Pancreas (tissue), 10 donors: ENCODE measurements at regions not wholly inside any gene's neighbourhood (a gene's known extent, or its start where the extent isn't known, plus 50 kb on each side); places are given as distances from the start of the nearest gene placed in this dataset.

Experiments
- ATAC-seq, 4 donors: fragments of 200-7000 bp; cut with Tn5 transposase; one replicate each; pipeline versions ENCODE4 v1.8.0 to v1.9.1; 2020; ENCODE audit warnings: mild to moderate bottlenecking in 4 of 4, moderate library complexity in 4 of 4
- DNase-seq, 6 donors: peaks; one replicate each; pipeline ENCODE4 v3.0.0-alpha.2; 2020
- FAIRE-seq: peaks from 2 replicates; lab custom pipeline; 2012; peaks lifted over from hg19 to GRCh38; lab: Jason Lieb, UNC
- H3K27ac ChIP-seq, 4 donors: fragments of 200-600 bp; sonication (generic); 1 replicate in 3 of 4; 2 replicates in 1 of 4; pipeline versions ENCODE4 v1.5.0 to v1.8.0; 2020
- H3K27me3 ChIP-seq, 4 donors: fragments of 200-600 bp; one replicate each; pipeline ENCODE4 v1.8.0; 2021
- H3K36me3 ChIP-seq, 3 donors: fragments of 200-600 bp; sonication (generic) in 1 of 3; one replicate each; pipeline versions ENCODE4 v1.5.0 to v1.8.0; 2020 to 2021
- H3K4me1 ChIP-seq, 3 donors: fragments of 200-600 bp; one replicate each; pipeline ENCODE4 v1.8.0; 2021
- H3K4me3 ChIP-seq, 4 donors: fragments of 200-600 bp; sonication (generic) in 2 of 4; one replicate each; pipeline versions ENCODE4 v1.5.0 to v1.8.0; 2020 to 2021
- H3K9me3 ChIP-seq, 4 donors: fragments of 200-600 bp; one replicate each; pipeline ENCODE4 v1.8.0; 2021
- WGBS, 2 donors: extraction: QIAGEN DNeasy Blood & Tissue Kit; methylation state at CpG; one replicate each; pipeline ENCODE4 v1.1.7; 2013; 5-methylcytosine and 5-hydroxymethylcytosine counted together
- intact Hi-C, 3 donors: fragments of 100-400 bp; cut with DNase I; formaldehyde crosslinking; loops; one replicate each; pipeline versions ENCODE4 v1.11.1 to v1.14.2; 2022
- TF ChIP-seq, protein P1 (sequence below), 4 donors: fragments of 200-600 bp; sonication (generic) in 3 of 4; IDR thresholded peaks; one replicate each; pipeline versions ENCODE4 v1.5.0 to v1.8.0; 2021; ENCODE audit warnings: antibody characterized with exemption in 4 of 4
- donor health status: healthy with polysubstance abuse.
- donor health status: DM: no; HTN: no; CAD: no; lungs with moderate emphysema.
- donor health status: DM: no; HTN: no; CAD: no.
- donor health status: control.
- donor health status: control.
- donor health status: Bipolar disorder and iron deficiency.
- donor health status: DM: yes; HTN: yes; CAD: no.
- donor health status: DM: no; HTN: no; CAD: no.
- donor health status: DM: no; HTN: no; CAD: no.
- donor health status: DM: yes; HTN: yes; CAD: no.

DNA sequence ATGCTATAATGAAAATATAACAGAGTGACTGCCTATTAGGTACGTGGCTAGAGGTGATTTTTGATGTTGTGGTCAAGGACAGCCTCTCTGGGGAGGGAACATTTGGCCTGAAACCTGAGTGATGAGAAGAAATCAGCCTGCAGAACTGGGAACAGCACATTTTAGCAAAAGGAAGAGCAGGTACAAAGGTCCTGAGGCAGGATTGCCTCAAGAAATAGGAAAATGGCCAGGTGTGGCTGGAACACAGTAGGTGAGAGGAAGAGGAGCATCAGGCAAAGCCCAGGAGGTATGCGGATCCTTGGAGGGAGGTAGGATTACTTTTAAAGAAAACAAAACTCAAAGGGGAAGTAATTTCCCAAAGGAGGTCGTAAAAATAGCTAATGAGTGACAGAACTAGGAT is 582.9 kb downstream of the MED13L start:
- TF ChIP-seq, protein P1, sequence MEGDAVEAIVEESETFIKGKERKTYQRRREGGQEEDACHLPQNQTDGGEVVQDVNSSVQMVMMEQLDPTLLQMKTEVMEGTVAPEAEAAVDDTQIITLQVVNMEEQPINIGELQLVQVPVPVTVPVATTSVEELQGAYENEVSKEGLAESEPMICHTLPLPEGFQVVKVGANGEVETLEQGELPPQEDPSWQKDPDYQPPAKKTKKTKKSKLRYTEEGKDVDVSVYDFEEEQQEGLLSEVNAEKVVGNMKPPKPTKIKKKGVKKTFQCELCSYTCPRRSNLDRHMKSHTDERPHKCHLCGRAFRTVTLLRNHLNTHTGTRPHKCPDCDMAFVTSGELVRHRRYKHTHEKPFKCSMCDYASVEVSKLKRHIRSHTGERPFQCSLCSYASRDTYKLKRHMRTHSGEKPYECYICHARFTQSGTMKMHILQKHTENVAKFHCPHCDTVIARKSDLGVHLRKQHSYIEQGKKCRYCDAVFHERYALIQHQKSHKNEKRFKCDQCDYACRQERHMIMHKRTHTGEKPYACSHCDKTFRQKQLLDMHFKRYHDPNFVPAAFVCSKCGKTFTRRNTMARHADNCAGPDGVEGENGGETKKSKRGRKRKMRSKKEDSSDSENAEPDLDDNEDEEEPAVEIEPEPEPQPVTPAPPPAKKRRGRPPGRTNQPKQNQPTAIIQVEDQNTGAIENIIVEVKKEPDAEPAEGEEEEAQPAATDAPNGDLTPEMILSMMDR (IDR thresholded peaks at IDR 0.05) = no peak
- Histone ChIP-seq H3K27ac (no peak overlapping the region), H3K9me3 (no peaks in the 10 kb centered on the region), H3K4me1 (no peaks in the 10 kb centered on the region), H3K4me3 (no peak overlapping the region), H3K27me3 (no peaks in the 10 kb centered on the region), H3K36me3 (no peaks in the 10 kb centered on the region)
- WGBS, 2 donors = 63 to 67% methylated on average over 3 of the region's 3 CpGs
- no peak for ATAC-seq
- no peak for DNase-seq
- intact Hi-C loops = no loop called here
- FAIRE-seq = no peak

DNA sequence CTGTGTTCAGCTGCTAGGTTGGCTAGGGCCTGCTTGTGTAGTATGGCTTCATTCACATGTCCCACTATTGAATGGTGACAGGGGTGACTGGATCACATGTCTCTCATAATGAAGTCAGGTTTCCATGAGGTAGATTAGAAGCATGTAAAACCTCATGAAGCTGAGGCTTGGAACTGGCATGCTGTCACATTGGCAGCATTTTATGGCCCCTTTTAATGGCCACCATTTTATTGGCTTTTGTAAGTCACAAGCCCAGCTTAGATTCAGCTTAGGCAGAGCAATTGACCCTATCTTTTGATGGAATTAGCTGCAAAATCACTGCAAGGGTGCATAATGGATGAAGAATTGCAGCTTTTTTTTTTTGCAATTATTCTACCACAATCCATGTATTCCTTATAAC is 583.5 kb downstream of the MED13L start:
- intact Hi-C loops = no loop called here

DNA sequence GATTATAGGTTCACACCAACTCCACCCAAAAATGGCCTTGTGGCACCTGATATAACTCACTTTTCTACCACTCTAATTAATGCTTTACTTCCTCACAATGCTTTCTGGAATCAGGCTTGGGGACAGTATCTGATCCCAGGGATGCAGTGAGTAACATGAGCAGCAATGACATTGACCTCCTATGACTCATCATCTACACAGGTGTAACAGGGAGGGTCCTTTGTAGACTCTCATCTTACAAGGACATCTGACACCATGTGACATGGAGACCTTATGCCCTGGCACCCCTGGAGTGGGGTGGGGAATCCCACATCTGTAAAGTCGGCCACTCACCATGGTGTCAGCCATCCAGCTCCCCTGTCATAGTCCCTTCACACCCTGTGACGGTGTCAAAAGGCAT is 586.4 kb downstream of the MED13L start:
- intact Hi-C loops = no loop called here
- 64 to 68% methylated on average over 2 of the region's 2 CpGs for WGBS, 2 donors
- no peak for FAIRE-seq
- H3K4me3 ChIP-seq = no peak overlapping the region
- H3K36me3 ChIP-seq = no peaks in the 10 kb centered on the region
- H3K27ac ChIP-seq = no peak overlapping the region
- TF ChIP-seq, protein P1 (IDR thresholded peaks at IDR 0.05) = no peak
- no peaks in the 10 kb centered on the region for H3K4me1 ChIP-seq
- no peaks in the 10 kb centered on the region for H3K9me3 ChIP-seq
- no peaks in the 10 kb centered on the region for H3K27me3 ChIP-seq
- no peak for ATAC-seq
- DNase-seq = no peak

More for the DNA sequence above, 583.5 kb downstream of the MED13L start:
- H3K27ac ChIP-seq = no peak overlapping the region
- no peaks in the 10 kb centered on the region for H3K9me3 ChIP-seq
- FAIRE-seq (no peak), DNase-seq (no peak), ATAC-seq (no peak)
- H3K36me3 ChIP-seq = no peaks in the 10 kb centered on the region
- H3K27me3 ChIP-seq = no peaks in the 10 kb centered on the region
- no peaks in the 10 kb centered on the region for H3K4me1 ChIP-seq
- TF ChIP-seq, protein P1 (IDR thresholded peaks at IDR 0.05) = no peak
- H3K4me3 ChIP-seq = no peak overlapping the region

DNA sequence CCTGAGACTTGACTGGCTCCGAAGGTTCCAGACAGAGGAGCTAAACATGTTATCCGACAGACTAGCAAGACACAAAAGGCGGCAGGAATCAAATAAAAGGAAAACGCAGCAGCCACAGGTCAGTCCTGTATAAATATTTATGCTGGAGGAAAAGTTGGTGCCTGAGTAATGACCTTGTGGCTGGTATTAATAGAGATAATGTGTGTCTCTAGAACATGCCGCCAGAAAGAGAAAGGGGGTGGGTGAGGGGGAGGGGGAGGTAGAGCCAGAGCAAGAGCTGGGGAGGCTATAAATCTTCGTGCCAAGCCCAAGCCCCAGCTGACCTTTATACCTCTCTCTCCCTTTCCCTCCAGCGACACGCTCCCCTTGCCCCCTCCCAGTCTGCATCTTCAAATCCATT is 590.4 kb downstream of the MED13L start:
- no peak overlapping the region for H3K27ac ChIP-seq
- intact Hi-C loops = no loop called here

DNA sequence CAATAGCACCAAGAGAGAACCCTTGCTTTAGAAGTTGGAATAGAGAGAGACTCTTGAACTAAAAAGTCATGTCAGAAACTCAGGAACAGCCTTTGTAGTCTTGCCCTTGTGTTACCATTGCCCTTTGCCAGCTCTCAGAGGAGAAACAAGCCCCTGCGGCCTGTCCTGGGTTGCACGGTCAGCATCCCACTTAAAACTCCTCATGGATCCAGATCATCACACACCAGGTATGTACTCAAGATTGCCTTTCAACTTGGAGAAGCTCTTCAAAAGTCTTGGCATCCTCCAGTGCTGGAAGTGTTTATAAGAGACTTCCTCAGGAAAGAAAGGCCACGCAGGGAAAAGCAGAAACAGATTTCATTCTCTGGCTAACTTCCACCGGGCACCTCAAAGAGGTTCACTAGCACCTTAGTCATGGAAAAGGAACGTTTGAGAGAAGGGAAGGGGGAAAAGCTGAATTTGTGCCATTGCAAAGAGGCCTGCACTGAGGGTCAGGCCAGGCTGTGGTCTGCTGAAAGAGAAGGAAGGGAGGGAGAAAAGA is 594.2 kb downstream of the MED13L start:
- Histone ChIP-seq H3K4me1 (no peaks in the 10 kb centered on the region), H3K27me3 (no peaks in the 10 kb centered on the region), H3K4me3 (no peak overlapping the region), H3K27ac (no peak overlapping the region), H3K36me3 (no peaks in the 10 kb centered on the region), H3K9me3 (no peaks in the 10 kb centered on the region)
- WGBS, 2 donors = 57 to 73% methylated on average over 5 of the region's 5 CpGs
- no peak for ATAC-seq
- FAIRE-seq = no peak
- intact Hi-C loops = no loop called here
- DNase-seq = no peak
- TF ChIP-seq, protein P1 (IDR thresholded peaks at IDR 0.05) = no peak

More for the DNA sequence above, 590.4 kb downstream of the MED13L start:
- DNase-seq = no peak
- H3K36me3 ChIP-seq = no peaks in the 10 kb centered on the region
- ATAC-seq = peak in 1 of 4 donors; percentile 50
- no peaks in the 10 kb centered on the region for H3K9me3 ChIP-seq
- TF ChIP-seq, protein P1 (IDR thresholded peaks at IDR 0.05) = no peak
- H3K4me1 ChIP-seq = no peaks in the 10 kb centered on the region
- 11 to 19% methylated on average over 8 of the region's 8 CpGs for WGBS, 2 donors
- no peaks in the 10 kb centered on the region for H3K27me3 ChIP-seq
- FAIRE-seq = no peak
- H3K4me3 ChIP-seq = no peak overlapping the region
